Stimulated activated CD8-positive, alpha-beta memory T cell treated with anti-CD3 and anti-CD28 coated beads, Interleukin-2, amount 100 ng/mL, for 1 hour (primary cell): ENCODE measurements at regions not wholly inside any gene's neighbourhood (a gene's known extent, or its start where the extent isn't known, plus 50 kb on each side); places are given as distances from the start of the nearest gene placed in this dataset.

Experiments used
- DNase-seq, 2 donors: peaks; one replicate each; pipeline ENCODE4 v3.0.0-alpha.2; 2020; ENCODE audit warnings: low read depth in 2 of 2

- no peak for DNase-seq
These were observed 52.5 kb upstream of the SUCLG2 start for GRCh38 chr3:67706934-67707333.

GRCh38 chr3:67704322-67704721 is 49.9 kb upstream of the SUCLG2 start:
- no peak for DNase-seq
